HepG2 (cell line): ENCODE measurements at regions not wholly inside any gene's neighbourhood (a gene's known extent, or its start where the extent isn't known, plus 50 kb on each side); places are given as distances from the start of the nearest gene placed in this dataset.

Experiments used
- ATAC-seq: fragments of 200-7000 bp; cut with Tn5 transposase; 3 replicates; pipeline ENCODE4 v1.9.1; 2020; ENCODE audit warnings: mild to moderate bottlenecking, moderate library complexity
- BruUV-seq: library from RNA; stranded (reverse); fragments of 400-500 nt; replicated peaks from 2 replicates; lab custom pipeline; 2021; lab: Mats Ljungman, UMichigan
- CTCF ChIA-PET: fragments of 300-600 bp; formaldehyde crosslinking; extraction: SDS; loops from one replicate; lab custom pipeline; 2021; ENCODE audit warnings: low total read pairs, inconsistent platforms, low intra/inter-chr PET ratio; lab: Yijun Ruan, JAX
- POLR2A ChIA-PET: fragments of 350-600 bp; sonication (Branson Sonifier 250); formaldehyde crosslinking; loops from one replicate; lab custom pipeline; 2020; ENCODE audit warnings: antibody characterized with exemption, inconsistent platforms; lab: Yijun Ruan, JAX
- DNase-seq: peaks from one replicate; pipeline ENCODE4 v3.0.0-alpha.2; 2015; ENCODE audit warnings: low spot score
- FAIRE-seq: peaks from 3 replicates; lab custom pipeline; 2011; peaks lifted over from hg19 to GRCh38; lab: Jason Lieb, UNC
- H2AFZ ChIP-seq: one replicate; pipeline ENCODE4 v1.6.1; 2011; ENCODE audit warnings: low read length, inconsistent platforms
- H3K27ac ChIP-seq: fragments of 300-600 bp; 3 replicates; pipeline ENCODE4 v1.8.0; 2011; ENCODE audit warnings: mixed run types, mild to moderate bottlenecking, mixed read lengths, low read length, inconsistent platforms; ENCODE audit not compliant: insufficient read depth; ENCODE audit errors: extremely low read length
- H3K27me3 ChIP-seq, 2 experiments: fragments of 200-600 bp in 1 of 2; 2 replicates in 1 of 2; 3 replicates in 1 of 2; pipeline versions ENCODE4 v1.6.0 to v1.8.0; 2011; ENCODE audit warnings: low read length in 2 of 2, mild to moderate bottlenecking in 2 of 2, moderate library complexity in 2 of 2, inconsistent platforms in 1 of 2; ENCODE audit not compliant: insufficient read depth in 2 of 2, control insufficient read depth in 1 of 2
- H3K36me3 ChIP-seq, 2 experiments: fragments of 200-600 bp in 1 of 2; replicated peaks in 1 of 2; 2 replicates in 1 of 2; 3 replicates in 1 of 2; pipeline versions ENCODE4 v1.5.1 to v1.8.0; 2011; ENCODE audit warnings: low read length in 2 of 2, inconsistent platforms in 1 of 2; ENCODE audit not compliant: insufficient read depth in 2 of 2, control insufficient read depth in 1 of 2
- H3K4me1 ChIP-seq: 2 replicates; pipeline ENCODE4 v1.5.1; 2012; ENCODE audit warnings: low read length, inconsistent platforms; ENCODE audit not compliant: insufficient read depth
- H3K4me2 ChIP-seq: 2 replicates; pipeline ENCODE4 v1.6.0; 2011; ENCODE audit warnings: low read depth, low read length, inconsistent platforms
- H3K4me3 ChIP-seq, 3 experiments: fragments of 200-600 bp in 1 of 3; sonication (generic), shearing (Covaris generic) in 1 of 3; replicated peaks in 1 of 3; 2 replicates each; pipeline ENCODE4 v1.5.1; 2011 to 2016; ENCODE audit warnings: low read length in 3 of 3, inconsistent platforms in 2 of 3, low read depth in 2 of 3, mild to moderate bottlenecking in 2 of 3, control low read depth in 1 of 3, mixed read lengths in 1 of 3; ENCODE audit not compliant: insufficient read depth in 1 of 3
- H3K79me2 ChIP-seq: one replicate; pipeline ENCODE4 v1.6.1; 2011; ENCODE audit warnings: low read length, inconsistent platforms; ENCODE audit not compliant: insufficient read depth
- H3K9ac ChIP-seq: 2 replicates; pipeline ENCODE4 v1.6.0; 2011; ENCODE audit warnings: mild to moderate bottlenecking, low read depth, low read length, inconsistent platforms; ENCODE audit not compliant: insufficient read depth
- H3K9me3 ChIP-seq: 2 replicates; pipeline ENCODE4 v1.5.1; 2012; ENCODE audit warnings: mild to moderate bottlenecking, low read length
- H4K20me1 ChIP-seq: 2 replicates; pipeline ENCODE4 v1.6.0; 2011; ENCODE audit warnings: inconsistent platforms, mild to moderate bottlenecking, low read length, moderate library complexity; ENCODE audit not compliant: insufficient read depth
- DZIP1 ChIP-seq: sonication (generic); formaldehyde crosslinking; IDR thresholded peaks from 2 replicates; pipeline ENCODE4 v1.5.0; 2020; ENCODE audit warnings: mild to moderate bottlenecking, missing genetic modification reagents
- ETV6 ChIP-seq: sonication (generic); formaldehyde crosslinking; conservative IDR thresholded peaks from 2 replicates; pipeline ENCODE4 v1.4.0; 2020; ENCODE audit warnings: missing genetic modification reagents
- FOXM1 ChIP-seq: sonication (generic); formaldehyde crosslinking; IDR thresholded peaks from 2 replicates; pipeline ENCODE4 v1.5.0; 2020; ENCODE audit warnings: missing genetic modification reagents
- MIER2 ChIP-seq: IDR thresholded peaks from 2 replicates; pipeline ENCODE4 v1.6.1; 2016; ENCODE audit warnings: missing biosample characterization, missing genetic modification reagents
- NR2F2 ChIP-seq: IDR thresholded peaks from 2 replicates; pipeline ENCODE4 v1.6.1; 2012; ENCODE audit warnings: low read depth, inconsistent platforms, borderline replicate concordance
- SMARCC2 ChIP-seq: fragments of 450-650 bp; IDR thresholded peaks from 2 replicates; pipeline ENCODE4 v1.6.1; 2017; ENCODE audit warnings: antibody characterized with exemption, mild to moderate bottlenecking
- ZNF383 ChIP-seq: sonication (generic); formaldehyde crosslinking; IDR thresholded peaks from 2 replicates; pipeline ENCODE4 v1.4.0; 2020; ENCODE audit warnings: missing genetic modification reagents, mild to moderate bottlenecking, borderline replicate concordance
- WGBS: methylation state at CpG from one replicate; pipeline ENCODE4 v1.1.6; 2017; ENCODE audit warnings: low lambda C conversion rate; 5-methylcytosine and 5-hydroxymethylcytosine counted together
- in situ Hi-C: cut with HindIII; loops from 2 replicates; pipeline ENCODE4 v1.10.0; 2017; ENCODE audit warnings: low pct_unique_long_range_greater_than_20kb; ENCODE audit not compliant: extremely low pct_ligation_motif_present
- intact Hi-C: fragments of 100-400 bp; cut with micrococcal nuclease; formaldehyde crosslinking; loops from one replicate; pipeline ENCODE4 v1.10.0; 2022; ENCODE audit not compliant: unreplicated experiment
- TF ChIP-seq, protein P1 (sequence below): sonication (generic); formaldehyde crosslinking; IDR thresholded peaks from 2 replicates; pipeline ENCODE4 v1.4.0; 2020; ENCODE audit warnings: missing genetic modification reagents
- TF ChIP-seq, protein P2 (sequence below): sonication (generic); formaldehyde crosslinking; IDR thresholded peaks from 2 replicates; pipeline ENCODE4 v1.8.0; 2022; ENCODE audit warnings: missing genetic modification reagents, mild to moderate bottlenecking, inconsistent platforms, borderline replicate concordance
- TF ChIP-seq, protein P3 (sequence below): sonication (generic); formaldehyde crosslinking; IDR thresholded peaks from 2 replicates; pipeline ENCODE4 v1.4.0; 2020; ENCODE audit warnings: missing genetic modification reagents
- TF ChIP-seq, protein P4 (sequence below): sonication (generic); formaldehyde crosslinking; conservative IDR thresholded peaks from 2 replicates; pipeline ENCODE4 v1.5.0; 2020; ENCODE audit warnings: missing genetic modification reagents

DNA sequence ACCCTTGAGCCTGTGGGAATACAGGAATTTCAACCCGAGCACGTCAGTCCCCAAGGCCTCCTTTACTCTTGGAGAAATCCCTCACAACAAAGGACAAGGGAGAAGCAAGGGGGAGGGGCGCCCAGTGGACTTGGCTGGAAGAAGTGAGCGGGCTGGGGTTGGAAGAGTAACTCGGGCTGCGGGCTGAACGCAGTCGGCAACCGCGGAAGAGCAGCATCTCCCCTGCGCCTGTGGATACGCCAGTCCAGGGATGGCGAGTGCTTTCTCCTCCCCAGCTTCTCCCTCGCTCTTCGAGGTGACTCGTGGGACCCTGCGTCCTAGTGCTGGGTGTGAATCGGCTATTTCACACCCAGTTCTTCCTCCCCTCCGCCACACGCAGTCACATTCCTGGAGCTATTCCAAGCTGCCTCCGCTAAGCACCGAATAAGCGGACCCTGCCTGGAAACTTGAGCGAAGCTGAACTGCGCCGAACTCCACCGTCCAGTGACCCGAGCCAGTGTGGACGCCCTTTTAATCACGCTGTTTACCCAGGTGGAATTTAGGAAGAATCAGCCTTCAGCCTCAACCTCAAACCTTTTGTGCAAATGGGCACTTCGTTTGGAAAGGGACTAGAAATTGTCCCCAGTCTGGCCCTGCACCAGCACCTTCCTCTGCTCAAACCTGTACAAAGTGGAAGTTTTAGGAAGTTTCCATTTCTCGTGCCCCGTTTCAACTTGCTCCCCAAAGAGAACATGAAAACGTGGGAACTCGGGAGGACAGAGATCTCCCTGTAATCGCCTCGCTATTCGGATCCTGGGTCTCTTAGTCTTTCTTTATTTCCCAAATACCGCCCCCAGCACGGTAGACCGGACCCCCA lies 64.3 kb upstream of the WDR17 start (continued):
- TF ChIP-seq, protein P1, sequence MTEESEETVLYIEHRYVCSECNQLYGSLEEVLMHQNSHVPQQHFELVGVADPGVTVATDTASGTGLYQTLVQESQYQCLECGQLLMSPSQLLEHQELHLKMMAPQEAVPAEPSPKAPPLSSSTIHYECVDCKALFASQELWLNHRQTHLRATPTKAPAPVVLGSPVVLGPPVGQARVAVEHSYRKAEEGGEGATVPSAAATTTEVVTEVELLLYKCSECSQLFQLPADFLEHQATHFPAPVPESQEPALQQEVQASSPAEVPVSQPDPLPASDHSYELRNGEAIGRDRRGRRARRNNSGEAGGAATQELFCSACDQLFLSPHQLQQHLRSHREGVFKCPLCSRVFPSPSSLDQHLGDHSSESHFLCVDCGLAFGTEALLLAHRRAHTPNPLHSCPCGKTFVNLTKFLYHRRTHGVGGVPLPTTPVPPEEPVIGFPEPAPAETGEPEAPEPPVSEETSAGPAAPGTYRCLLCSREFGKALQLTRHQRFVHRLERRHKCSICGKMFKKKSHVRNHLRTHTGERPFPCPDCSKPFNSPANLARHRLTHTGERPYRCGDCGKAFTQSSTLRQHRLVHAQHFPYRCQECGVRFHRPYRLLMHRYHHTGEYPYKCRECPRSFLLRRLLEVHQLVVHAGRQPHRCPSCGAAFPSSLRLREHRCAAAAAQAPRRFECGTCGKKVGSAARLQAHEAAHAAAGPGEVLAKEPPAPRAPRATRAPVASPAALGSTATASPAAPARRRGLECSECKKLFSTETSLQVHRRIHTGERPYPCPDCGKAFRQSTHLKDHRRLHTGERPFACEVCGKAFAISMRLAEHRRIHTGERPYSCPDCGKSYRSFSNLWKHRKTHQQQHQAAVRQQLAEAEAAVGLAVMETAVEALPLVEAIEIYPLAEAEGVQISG (CRISPR knock-in tag), result no peak
- TF ChIP-seq ETV6 (no peak), DZIP1 (CRISPR knock-in tag) (no peak), MIER2 (CRISPR knock-in tag) (no peak), SMARCC2 (no peak)

GRCh38 chr4:176002007-176002613 lies 63.5 kb upstream of the WDR17 start:
- Histone ChIP-seq H2AFZ (no peak overlapping the region), H3K27me3 (0 out of 5 replicates have a peak, but pooled peaks cover 0 to 10% of the 10 kb centered on the region in 2 experiments), H3K4me3 (peak overlapping the region in 1 of 3 experiments; percentile 46; a peak in 1 of 6 replicates), H3K27ac (no peak overlapping the region), H3K4me1 (no peaks in the 10 kb centered on the region), H3K79me2 (no peaks in the 10 kb centered on the region), H3K9me3 (no peaks in the 10 kb centered on the region), H3K36me3 (no peaks in the 10 kb centered on the region), H3K4me2 (peak overlapping the region; percentile 23; the same call in 1 of the 2 replicates), H4K20me1 (no peaks in the 10 kb centered on the region), H3K9ac (no peak overlapping the region)
- ChIA-PET POLR2A (no interaction called here), CTCF (no interaction called here)
- FAIRE-seq, result no peak
- intact Hi-C loops (no loop called here), in situ Hi-C loops (no loop called here)
- peak; percentile 86 for ATAC-seq
- no TSS peak for BruUV-seq
- 38% methylated on average over 18 of the region's 44 CpGs for WGBS
- DNase-seq, result no peak
- TF ChIP-seq, protein P2, sequence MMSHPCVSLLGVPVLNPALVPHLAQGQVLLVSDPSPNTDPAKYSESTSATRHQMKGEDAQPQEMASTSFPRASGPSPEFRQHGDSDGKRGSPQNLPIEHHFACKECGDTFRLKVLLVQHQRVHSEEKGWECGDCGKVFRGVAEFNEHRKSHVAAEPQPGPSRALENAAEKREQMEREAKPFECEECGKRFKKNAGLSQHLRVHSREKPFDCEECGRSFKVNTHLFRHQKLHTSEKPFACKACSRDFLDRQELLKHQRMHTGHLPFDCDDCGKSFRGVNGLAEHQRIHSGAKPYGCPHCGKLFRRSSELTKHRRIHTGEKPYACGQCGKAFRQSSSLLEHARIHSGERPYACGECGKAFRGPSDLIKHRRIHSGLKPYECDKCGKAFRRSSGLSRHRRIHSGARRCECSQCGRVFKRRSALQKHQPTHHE (CRISPR knock-in tag), result no peak
- TF ChIP-seq ZNF383 (CRISPR knock-in tag) (no peak), NR2F2 (no peak), FOXM1 (CRISPR knock-in tag) (no peak)
- TF ChIP-seq, protein P3, sequence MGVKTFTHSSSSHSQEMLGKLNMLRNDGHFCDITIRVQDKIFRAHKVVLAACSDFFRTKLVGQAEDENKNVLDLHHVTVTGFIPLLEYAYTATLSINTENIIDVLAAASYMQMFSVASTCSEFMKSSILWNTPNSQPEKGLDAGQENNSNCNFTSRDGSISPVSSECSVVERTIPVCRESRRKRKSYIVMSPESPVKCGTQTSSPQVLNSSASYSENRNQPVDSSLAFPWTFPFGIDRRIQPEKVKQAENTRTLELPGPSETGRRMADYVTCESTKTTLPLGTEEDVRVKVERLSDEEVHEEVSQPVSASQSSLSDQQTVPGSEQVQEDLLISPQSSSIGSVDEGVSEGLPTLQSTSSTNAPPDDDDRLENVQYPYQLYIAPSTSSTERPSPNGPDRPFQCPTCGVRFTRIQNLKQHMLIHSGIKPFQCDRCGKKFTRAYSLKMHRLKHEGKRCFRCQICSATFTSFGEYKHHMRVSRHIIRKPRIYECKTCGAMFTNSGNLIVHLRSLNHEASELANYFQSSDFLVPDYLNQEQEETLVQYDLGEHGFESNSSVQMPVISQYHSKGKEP, result no peak
- TF ChIP-seq, protein P4, sequence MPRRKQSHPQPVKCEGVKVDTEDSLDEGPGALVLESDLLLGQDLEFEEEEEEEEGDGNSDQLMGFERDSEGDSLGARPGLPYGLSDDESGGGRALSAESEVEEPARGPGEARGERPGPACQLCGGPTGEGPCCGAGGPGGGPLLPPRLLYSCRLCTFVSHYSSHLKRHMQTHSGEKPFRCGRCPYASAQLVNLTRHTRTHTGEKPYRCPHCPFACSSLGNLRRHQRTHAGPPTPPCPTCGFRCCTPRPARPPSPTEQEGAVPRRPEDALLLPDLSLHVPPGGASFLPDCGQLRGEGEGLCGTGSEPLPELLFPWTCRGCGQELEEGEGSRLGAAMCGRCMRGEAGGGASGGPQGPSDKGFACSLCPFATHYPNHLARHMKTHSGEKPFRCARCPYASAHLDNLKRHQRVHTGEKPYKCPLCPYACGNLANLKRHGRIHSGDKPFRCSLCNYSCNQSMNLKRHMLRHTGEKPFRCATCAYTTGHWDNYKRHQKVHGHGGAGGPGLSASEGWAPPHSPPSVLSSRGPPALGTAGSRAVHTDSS (CRISPR knock-in tag), result no peak
